GM21528 (cell line): ENCODE measurements at regions not wholly inside any gene's neighbourhood (a gene's known extent, or its start where the extent isn't known, plus 50 kb on each side); places are given as distances from the start of the nearest gene placed in this dataset.
"Not testable (repeated sequence)": the region's sequence is repeated elsewhere in the genome, so short reads cannot be mapped to it uniquely, and the experiment has no call there.

ENCODE experiments used
- ATAC-seq: cut with Tn5 transposase; IDR thresholded peaks from one replicate; pipeline ENCODE4 v1.9.1; 2021; ENCODE audit warnings: mild to moderate bottlenecking, moderate library complexity; ENCODE audit not compliant: unreplicated experiment, low FRiP score

DNA sequence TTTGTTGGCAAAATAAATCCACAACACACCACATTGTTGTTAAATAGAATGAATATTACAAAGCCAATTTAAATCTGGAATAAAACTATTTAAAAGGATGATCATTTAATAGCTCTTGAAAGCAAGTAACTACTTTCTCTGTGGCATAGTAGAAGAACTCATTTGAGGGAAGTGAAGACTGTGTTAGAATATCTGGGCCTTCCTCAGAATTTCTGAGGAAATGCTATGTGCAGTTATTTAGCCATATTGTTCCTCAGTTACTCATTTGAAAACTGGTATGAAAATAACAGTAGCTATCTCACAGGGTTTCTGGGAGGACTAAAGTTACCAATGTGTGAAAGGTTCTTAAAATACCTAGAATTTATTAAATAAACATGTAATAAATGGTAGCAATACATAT lies 595.8 kb downstream of the PSAT1 start:
- ATAC-seq = no peak

GRCh38 chr9:78893774-78894401 lies 597.0 kb downstream of the PSAT1 start:
- ATAC-seq = no peak

DNA sequence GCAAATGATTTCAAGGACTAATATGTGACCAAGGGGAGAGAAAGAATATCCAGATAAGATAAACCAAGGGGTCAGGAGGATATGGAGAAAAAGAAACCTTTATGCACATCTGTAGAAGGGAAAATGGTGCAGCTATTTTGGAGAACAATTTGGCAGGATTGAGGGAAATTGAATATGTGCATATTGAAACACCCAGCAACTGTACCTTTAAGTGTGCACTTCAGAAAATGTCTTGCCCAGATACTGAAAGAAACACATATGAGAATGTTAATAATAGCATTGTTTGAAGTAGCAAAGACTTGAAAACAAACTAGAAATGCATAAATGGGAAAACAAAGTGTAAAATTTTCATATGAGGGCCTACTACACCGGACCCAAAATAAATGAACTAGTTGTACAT lies 599.6 kb downstream of the PSAT1 start:
- no peak for ATAC-seq

DNA sequence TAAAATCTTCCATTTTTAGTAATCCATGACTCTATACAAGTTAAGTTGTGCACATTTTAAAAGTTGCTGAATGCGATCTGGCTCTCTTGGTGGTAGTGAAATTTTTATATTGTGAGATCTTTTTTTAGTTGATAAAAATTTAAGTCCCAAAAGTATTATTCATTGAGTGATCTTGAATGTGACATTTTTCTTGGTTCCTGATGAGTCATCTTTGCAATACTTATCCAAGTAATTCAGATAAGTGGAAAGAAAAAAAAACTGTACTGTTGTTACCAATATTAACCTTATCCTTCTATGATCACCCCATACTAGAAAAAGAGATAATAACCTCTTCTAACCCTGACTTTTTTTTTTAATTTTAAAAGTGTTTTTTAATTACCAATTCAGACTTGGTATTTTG lies 601.3 kb downstream of the PSAT1 start:
- no peak for ATAC-seq

DNA sequence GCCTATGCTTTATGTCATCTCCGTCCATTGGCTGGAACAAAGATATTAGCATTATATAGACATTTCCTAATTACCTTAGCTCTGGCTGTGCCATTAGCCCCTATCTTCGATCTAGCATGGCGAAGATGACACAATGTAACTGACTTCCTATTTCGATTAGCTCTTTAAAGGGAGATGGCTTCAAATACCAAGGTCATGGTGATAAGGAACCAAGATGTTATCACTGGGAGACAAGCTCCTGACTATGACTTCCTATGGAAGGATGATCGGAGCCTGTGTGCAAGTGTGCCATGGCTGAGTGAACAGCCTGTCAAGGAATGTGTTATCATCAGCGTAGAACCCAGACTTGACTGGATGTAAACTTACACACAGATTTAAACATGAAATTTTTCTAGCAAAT lies 602.1 kb downstream of the PSAT1 start:
- ATAC-seq = no peak

DNA sequence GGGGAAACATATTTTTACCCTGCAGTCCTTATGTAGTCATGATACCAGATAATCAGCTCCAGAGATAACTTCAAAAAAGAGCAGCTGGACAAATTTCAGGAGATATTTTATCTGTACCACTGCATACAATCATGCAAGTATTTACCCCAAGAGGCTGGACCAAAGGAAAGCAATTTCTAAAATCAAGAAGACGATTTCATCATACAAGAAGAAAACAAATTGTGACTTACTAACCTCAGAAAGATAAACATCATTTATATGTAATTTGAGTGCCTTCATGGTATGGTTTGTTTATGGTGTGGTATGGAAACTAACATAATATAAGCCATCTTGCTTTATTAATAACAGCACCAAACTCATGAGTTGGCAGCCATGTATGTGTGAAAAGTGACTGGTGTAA lies 603.6 kb downstream of the PSAT1 start:
- no peak for ATAC-seq

DNA sequence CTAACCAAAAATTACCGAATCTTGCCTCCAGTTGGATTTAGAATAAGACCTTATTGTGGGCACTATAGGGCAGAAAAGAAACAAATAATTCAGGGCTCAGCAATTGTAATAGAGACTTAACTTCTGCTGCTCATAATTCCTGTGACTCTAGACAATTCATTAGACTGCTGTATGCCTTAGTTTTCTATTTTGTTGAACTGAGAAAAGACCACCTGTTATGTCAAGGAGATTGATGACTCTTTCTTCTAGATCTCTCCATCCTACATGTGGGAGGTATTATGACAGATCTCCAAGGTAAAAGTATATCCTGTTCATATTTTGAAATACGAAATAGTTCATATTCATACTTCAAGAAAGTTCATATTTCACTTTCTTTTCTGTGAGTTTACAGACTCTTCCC lies 605.1 kb downstream of the PSAT1 start:
- ATAC-seq = no peak

DNA sequence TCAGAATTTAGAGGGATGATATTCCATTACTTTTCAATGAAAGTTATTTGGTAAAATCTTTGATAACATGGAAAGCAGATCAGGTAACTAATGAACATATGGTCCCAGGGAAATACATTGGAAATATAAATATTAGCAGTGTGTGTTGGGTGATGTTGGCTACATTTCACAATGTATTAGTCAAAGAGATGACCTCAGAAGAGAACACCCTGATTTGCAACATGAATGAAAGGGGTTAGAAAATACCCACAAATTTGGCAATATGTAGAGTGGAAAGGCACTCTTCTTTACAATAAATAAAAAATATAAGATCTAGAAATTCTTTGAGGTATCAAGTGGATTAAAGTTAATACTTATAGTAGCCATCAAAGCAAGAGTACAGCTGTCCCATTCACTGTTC lies 606.7 kb downstream of the PSAT1 start:
- ATAC-seq = no peak

DNA sequence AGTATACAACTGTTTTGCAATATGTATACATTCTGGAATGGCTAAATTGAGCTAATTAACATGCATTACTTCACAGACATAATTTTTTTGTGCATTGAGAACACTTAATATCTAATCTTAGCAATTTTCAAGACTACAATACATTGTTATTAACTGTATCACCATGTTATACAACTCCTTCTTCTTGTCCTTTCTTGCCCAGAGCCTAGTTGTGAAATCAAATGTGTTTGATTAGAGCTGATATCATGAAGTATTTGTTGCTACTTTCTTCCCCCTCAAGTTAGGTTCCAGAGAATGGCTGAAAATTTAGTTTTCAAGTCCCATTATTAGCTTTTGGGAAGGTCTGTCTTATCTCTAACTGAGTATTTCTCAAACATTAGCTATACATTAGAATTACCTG lies 607.8 kb downstream of the PSAT1 start:
- no peak for ATAC-seq

DNA sequence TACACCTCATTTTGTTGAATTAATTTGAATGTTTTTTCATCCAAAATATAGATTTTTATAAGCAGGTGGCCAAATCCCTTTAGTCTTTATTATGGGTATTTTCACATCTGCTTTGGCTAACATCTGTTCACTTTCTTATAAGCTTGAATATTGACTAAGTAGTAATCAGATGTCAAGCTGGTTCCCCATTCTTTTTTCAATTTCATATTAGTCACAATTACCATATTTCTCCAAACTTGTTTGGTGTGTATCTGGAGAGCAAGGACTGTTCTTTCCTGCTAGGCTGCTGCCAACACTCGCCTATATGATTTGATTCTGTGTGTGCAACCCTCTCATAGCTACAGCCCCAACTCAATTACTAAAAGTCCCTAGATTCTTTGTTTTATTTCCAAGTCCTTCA lies 608.5 kb downstream of the PSAT1 start:
- ATAC-seq = no peak

GRCh38 chr9:78905986-78906755 lies 609.2 kb downstream of the PSAT1 start:
- ATAC-seq = no peak

DNA sequence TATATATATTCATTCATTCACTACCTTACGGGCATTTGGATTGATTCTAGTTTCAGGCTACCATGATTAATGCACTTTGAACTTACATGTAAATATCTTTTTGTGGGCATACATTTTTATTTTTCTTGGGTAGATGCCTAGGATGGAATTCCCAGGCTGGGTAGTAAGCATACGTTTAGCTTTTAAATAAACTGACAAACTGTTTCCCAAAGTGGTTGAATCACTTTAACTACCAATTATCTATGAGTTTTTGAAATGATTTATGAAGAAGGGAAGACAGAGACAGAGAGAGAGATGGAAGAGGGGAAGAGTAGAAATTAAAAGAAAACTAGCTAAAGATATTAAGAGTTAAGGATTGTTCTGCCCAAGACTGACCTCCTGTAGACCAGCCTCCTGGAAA lies 612.6 kb downstream of the PSAT1 start:
- no peak for ATAC-seq

GRCh38 chr9:78916884-78917283 lies 620.0 kb downstream of the PSAT1 start:
- ATAC-seq = not testable (repeated sequence)

DNA sequence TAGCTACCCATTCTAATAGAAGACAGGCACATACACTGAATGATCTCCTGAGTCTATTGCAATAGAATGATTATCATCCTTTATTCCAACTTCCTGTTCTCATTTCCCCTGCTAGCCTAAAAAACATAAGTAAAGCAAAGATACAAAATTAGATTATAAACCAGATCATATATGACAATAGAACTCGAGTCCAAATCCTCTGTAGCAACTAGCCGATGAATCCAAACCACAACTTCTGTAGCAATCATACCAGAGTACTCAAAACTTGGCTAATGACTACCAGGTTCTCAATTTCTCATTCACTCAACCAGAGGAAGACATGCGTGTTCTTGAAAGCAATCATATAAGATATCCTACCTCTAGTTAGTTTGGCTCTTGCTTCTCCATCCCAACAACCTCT lies 622.1 kb downstream of the PSAT1 start:
- no peak for ATAC-seq

GRCh38 chr9:78919701-78920100 lies 622.8 kb downstream of the PSAT1 start:
- ATAC-seq = no peak

DNA sequence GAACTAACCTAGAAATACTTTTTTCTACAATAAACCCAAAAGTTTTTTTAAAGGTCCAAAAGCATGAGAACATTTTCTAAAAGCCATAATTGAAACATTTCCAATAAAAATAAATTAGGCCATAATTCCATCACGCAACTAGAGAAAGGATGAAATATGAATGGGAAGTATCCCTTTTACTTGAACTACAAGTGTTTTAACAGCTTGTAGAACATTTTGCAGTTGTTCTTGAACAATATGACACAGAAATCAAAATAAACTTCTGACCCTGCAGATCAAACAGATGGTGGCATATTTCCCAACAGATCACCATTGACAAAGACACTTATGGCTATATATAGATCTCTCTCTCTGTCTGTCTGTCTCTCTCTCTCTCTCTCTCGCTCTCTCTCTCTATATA lies 624.4 kb downstream of the PSAT1 start:
- ATAC-seq = no peak

DNA sequence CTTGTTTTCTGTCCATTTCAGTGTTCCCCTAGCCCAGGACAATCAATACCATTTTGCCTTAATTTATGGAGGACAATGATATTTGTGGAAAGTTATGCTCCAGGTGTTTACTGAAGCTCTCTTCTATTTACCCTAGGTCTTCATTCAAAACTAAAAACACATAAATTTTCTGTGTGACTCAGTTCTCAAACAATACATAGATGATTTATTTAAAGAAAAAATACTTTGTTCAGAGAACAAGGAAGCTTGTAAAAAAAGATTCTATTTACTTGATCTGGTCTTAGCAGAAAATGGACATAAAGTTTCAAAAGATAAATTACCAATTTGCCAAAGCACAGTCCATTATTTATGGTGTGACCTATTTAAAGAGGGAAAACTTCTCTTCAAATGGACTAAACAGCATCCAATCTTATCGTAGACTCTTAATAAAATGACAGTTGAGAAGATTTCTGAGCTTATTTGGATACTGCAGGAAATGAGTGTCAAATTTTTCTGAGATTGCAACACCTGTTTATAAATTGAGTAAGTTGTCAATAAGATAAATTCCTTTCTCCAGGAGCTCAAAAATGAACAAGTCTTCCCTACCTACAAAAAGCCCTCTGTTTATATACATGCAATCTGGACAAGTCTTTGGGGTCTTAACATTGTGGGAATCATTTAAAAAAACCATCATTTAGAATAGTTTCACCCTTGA lies 627.2 kb downstream of the PSAT1 start:
- ATAC-seq = no peak

DNA sequence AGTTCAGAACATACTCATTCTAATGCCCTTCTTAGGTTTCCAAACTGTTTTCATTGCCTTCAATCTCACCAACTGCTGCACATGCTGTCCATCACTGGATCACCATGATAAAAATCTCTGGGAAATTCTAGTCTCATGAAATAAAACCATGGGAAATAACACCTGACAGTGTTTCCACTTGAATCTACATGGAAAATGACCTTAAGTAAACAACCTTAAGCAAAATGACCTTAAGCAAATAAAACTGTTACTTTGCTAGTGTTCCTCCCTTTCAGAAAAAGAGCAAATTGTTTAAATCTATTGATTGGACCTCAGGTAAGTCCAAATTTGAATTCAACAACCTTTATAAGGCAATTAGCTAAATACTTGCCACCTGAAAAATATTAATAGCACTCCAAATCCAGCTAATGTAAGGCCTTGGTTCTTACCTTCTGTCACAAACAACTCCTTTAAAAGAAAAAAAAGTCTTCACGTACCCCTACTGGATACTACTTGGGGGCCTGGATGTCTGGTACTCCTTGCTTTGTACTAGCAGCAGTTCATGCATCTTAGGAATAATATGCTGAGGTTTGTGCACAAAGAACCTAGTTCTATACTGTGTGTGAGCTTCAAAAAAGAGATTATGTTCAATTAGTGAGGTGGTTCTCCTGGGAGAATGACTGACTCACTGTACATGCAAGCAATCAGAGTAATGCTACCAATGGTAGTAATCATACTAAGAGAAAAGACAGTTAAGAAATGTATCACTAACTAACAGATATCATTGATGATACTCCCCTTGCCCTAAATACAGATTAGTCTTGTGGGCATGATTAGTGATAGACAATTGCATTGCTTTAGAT lies 630.4 kb downstream of the PSAT1 start:
- ATAC-seq = no peak

DNA sequence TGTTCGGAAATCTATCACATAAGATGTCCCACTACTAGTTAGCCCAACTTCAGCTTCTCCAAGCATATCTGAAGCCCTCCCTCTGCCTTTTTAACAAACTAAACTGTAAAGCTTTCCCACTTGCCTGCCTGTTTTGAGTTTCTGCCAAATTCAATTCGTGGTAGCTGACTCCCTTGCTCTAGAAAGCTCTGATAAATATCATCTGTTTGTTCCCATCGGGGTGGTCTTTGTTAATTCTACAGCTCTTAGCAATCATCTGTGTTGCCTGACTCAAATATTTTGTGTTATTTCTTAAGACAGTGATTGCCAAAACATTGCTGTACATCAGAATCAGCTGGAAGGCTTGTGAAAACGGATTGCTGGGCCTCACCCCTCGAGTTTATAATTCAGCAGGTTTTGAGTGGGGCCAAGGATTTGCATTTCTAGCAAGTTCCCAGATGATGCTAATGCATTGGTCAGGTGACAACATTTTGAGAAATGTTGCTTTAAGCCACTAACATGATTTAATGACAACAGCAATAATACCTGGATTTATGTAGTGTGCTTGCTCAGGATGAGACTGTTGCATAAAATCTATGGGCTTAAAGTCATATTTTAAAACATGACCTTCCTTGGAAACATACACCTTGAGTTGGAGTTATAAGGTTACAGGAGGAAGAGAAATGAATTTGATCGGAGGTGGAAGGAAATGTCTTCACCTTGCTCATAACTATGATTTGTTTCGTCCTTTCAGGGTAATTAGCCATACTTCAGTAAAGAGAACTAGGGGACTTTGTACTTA lies 631.9 kb downstream of the PSAT1 start:
- no peak for ATAC-seq

GRCh38 chr9:78930281-78930680 lies 633.4 kb downstream of the PSAT1 start:
- no peak for ATAC-seq
